GM21786 (cell line): ENCODE measurements at regions not wholly inside any gene's neighbourhood (a gene's known extent, or its start where the extent isn't known, plus 50 kb on each side); places are given as distances from the start of the nearest gene placed in this dataset.

ENCODE experiments used
- ATAC-seq: cut with Tn5 transposase; IDR thresholded peaks from one replicate; pipeline ENCODE4 v1.9.1; 2021; ENCODE audit not compliant: unreplicated experiment

- ATAC-seq, result no peak
Observed at GRCh38 chr1:58380345-58380744, 166.2 kb downstream of the OMA1 start.

- no peak for ATAC-seq
Observed at GRCh38 chr1:58367217-58367616, 179.3 kb downstream of the OMA1 start.

GRCh38 chr1:58365328-58365727 lies 181.2 kb downstream of the OMA1 start:
- ATAC-seq, result no peak

GRCh38 chr1:58363585-58363984 lies 182.9 kb downstream of the OMA1 start:
- no peak for ATAC-seq

- ATAC-seq, result no peak
Observed at GRCh38 chr1:58361134-58361533, 185.4 kb downstream of the OMA1 start.

GRCh38 chr1:58358346-58358745 lies 188.2 kb downstream of the OMA1 start:
- ATAC-seq, result no peak

- no peak for ATAC-seq
Observed at GRCh38 chr1:58356402-58356801, 190.1 kb downstream of the OMA1 start.

GRCh38 chr1:58353168-58353567 lies 193.4 kb downstream of the OMA1 start:
- no peak for ATAC-seq

- ATAC-seq, result no peak
Observed at GRCh38 chr1:58352476-58353092, 193.9 kb downstream of the OMA1 start.

- no peak for ATAC-seq
Observed at GRCh38 chr1:58346036-58346355, 200.5 kb downstream of the OMA1 start.

- no peak for ATAC-seq
Observed at GRCh38 chr1:58345215-58346035, 201.1 kb downstream of the OMA1 start.

GRCh38 chr1:58340185-58340584 lies 206.3 kb downstream of the OMA1 start:
- ATAC-seq, result no peak

GRCh38 chr1:58338081-58338480 lies 208.4 kb downstream of the OMA1 start:
- ATAC-seq, result no peak

- ATAC-seq, result no peak
Observed at GRCh38 chr1:58333511-58333910, 213.0 kb downstream of the OMA1 start.

GRCh38 chr1:58331156-58331555 lies 215.4 kb downstream of the OMA1 start:
- ATAC-seq, result no peak

- no peak for ATAC-seq
Observed at GRCh38 chr1:58325866-58326265, 220.7 kb downstream of the OMA1 start.

- ATAC-seq, result no peak
Observed at GRCh38 chr1:58324558-58324957, 222.0 kb downstream of the OMA1 start.

- ATAC-seq, result no peak
Observed at GRCh38 chr1:58318157-58319005, 228.1 kb downstream of the OMA1 start.

- ATAC-seq, result no peak
Observed at GRCh38 chr1:58317694-58318093, 228.8 kb downstream of the OMA1 start.

GRCh38 chr1:58317086-58317485 lies 229.4 kb downstream of the OMA1 start:
- ATAC-seq, result no peak

GRCh38 chr1:58316141-58316540 lies 230.4 kb downstream of the OMA1 start:
- no peak for ATAC-seq
